Astrocyte of the spinal cord (primary cell): ENCODE measurements at regions not wholly inside any gene's neighbourhood (a gene's known extent, or its start where the extent isn't known, plus 50 kb on each side); places are given as distances from the start of the nearest gene placed in this dataset.

ENCODE experiments used
- DNase-seq: peaks from one replicate; pipeline ENCODE4 v3.0.0; 2011; ENCODE audit warnings: low read depth, low spot score
- H3K4me3 ChIP-seq: 2 replicates; pipeline ENCODE4 v1.5.1; 2011; ENCODE audit warnings: low read depth, mild to moderate bottlenecking, low read length, moderate library complexity
- in situ Hi-C: cut with HindIII; loops from 2 replicates; pipeline ENCODE4 v1.10.0; 2017; ENCODE audit warnings: low sequenced_read_pairs
- TF ChIP-seq, protein P1 (sequence below): IDR thresholded peaks from 2 replicates; pipeline ENCODE4 v1.5.1; 2012; ENCODE audit warnings: low read depth, mild to moderate bottlenecking, low read length, inconsistent platforms

DNA sequence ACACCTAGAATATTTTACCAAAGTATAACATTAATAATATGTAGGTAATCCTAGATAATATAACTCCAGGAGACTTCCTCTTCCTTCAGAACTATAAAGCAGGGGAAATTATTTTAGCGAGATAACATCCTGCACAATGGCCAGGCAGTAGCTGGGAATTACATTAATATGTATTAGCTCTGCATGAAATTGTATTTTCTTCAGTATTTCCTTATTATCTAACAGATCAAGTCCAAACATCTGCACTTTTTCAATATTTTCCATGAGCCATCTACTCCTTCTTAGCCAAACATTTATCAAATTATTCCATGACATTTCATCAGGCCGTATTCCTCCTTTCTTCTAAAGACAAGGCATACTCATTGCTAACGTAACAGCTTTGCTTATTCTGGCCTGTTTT, 98.8 kb upstream of the PCDH9 start:
- TF ChIP-seq, protein P1, sequence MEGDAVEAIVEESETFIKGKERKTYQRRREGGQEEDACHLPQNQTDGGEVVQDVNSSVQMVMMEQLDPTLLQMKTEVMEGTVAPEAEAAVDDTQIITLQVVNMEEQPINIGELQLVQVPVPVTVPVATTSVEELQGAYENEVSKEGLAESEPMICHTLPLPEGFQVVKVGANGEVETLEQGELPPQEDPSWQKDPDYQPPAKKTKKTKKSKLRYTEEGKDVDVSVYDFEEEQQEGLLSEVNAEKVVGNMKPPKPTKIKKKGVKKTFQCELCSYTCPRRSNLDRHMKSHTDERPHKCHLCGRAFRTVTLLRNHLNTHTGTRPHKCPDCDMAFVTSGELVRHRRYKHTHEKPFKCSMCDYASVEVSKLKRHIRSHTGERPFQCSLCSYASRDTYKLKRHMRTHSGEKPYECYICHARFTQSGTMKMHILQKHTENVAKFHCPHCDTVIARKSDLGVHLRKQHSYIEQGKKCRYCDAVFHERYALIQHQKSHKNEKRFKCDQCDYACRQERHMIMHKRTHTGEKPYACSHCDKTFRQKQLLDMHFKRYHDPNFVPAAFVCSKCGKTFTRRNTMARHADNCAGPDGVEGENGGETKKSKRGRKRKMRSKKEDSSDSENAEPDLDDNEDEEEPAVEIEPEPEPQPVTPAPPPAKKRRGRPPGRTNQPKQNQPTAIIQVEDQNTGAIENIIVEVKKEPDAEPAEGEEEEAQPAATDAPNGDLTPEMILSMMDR = no peak
- H3K4me3 ChIP-seq = no peak overlapping the region
- in situ Hi-C loops = no loop called here
- DNase-seq = no peak

DNA sequence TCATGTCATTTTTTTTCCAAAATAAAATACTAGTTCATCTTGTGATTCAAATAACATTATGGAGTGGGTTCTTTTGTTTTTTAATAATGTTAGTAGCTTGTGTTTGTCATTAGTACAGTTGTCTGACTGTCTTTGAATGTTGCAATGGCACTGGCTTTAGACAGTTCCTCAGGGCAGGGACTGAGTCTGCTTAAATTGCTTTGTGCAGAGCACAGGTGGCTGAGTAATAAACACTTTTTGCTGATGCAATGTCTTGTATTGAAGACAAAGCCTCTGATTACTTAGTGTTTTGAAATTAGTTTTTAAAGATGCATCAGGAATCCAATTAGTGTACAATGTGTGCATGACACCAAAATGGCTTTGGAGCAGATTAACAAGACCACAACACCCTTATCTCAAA, 88.7 kb upstream of the PCDH9 start:
- TF ChIP-seq, protein P1 = no peak
- no peak overlapping the region for H3K4me3 ChIP-seq
- in situ Hi-C loops = no loop called here
- no peak for DNase-seq

DNA sequence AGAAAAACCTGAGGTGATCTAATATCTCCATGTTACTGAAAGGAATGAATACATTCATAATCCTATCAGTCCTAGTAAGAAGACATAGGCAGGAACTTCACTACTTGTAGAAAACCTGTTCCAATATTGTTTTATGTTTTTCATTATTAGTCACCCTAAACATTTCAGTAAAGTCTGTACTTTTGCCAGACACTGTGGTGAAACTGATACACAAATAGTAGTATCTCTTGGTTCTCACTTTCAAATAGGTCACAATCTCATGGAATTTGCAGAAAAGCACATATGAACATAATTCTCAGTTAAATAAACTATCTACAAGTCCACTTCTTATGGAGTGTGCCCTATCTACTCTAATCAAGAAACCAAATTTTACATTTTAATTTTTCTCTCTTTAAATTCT, 88.3 kb upstream of the PCDH9 start:
- in situ Hi-C loops = no loop called here
- TF ChIP-seq, protein P1 = no peak
- no peak overlapping the region for H3K4me3 ChIP-seq
- no peak for DNase-seq

DNA sequence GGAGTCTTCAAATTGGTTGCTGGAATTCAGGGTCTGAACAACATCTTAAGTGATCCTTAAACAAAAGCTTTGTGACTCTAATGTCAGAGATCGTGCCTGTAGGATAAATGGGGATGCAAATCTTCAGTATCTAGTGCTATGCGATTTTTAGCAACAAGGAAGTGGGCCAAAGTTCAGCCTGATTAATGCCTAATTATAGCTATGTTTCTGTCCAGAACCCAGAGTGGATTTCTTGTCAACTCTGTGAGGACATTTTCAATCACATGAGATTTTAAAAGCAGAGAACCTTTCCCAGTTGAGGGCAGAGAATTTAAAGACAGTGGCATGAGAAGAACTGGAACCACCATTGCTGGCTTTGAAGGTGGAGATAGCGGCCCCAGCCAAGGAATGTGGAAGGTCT, 84.3 kb upstream of the PCDH9 start:
- H3K4me3 ChIP-seq = no peak overlapping the region
- TF ChIP-seq, protein P1 = no peak
- in situ Hi-C loops = no loop called here
- DNase-seq = no peak

GRCh38 chr13:67308004-67308772, 78.1 kb upstream of the PCDH9 start:
- no peak for DNase-seq
- TF ChIP-seq, protein P1 = no peak
- no peak overlapping the region for H3K4me3 ChIP-seq
- in situ Hi-C loops = no loop called here

DNA sequence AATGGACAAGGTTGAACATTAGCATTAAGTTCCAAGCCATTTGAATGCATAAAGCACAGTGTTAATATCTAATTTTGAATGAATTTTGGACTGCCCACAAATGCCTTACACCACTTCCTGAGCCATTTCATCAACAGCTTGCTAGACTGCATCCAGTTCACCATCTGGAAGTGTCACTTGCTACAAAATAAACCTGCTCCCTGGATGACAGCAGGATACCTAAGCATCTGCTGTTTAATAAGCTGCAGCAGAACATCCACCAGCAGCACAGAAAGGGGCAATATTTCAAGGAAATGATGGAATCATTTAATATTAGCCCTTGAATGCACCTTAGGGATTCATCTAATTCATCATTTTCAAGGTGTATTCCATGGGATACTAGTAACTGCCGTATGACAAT, 76.6 kb upstream of the PCDH9 start:
- no peak overlapping the region for H3K4me3 ChIP-seq
- in situ Hi-C loops = no loop called here
- TF ChIP-seq, protein P1 = no peak
- DNase-seq = no peak
